HFF-Myc (cell line): ENCODE measurements at regions not wholly inside any gene's neighbourhood (a gene's known extent, or its start where the extent isn't known, plus 50 kb on each side); places are given as distances from the start of the nearest gene placed in this dataset.

Experiments
- DNase-seq: peaks from one replicate; pipeline ENCODE4 v3.0.0-alpha.2; 2011; ENCODE audit warnings: low read depth; ENCODE audit errors: extremely low read depth
- H3K4me3 ChIP-seq: replicated peaks from 2 replicates; pipeline ENCODE4 v1.5.1; 2011; ENCODE audit warnings: low read depth, mild to moderate bottlenecking, control low read depth, low read length
- CTCF ChIP-seq: IDR thresholded peaks from 2 replicates; pipeline ENCODE4 v1.5.1; 2012; ENCODE audit warnings: mild to moderate bottlenecking, low read depth, low read length, control low read depth; ENCODE audit errors: missing control alignments

DNA sequence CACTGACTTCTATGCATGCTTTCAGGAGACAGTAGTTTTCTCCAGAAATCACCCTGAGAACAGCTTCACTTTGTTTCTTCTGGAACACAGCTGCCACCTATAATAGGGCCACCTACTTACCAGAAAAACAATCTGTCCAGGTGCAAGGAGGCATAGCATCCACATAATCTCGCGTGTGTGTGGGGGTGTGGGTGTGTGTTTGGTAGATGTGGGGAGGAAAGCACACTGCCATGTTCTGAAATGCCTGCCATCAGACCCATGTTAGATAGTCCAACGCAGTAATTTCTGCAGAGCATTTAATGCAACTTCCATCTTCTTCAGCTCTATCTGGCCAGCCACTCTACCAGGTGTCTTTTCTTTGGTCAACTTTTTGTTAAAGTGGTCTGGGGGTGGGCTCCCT, 102.9 kb downstream of the ACER2 start:
- TF ChIP-seq CTCF: no peak
- no peak overlapping the region for H3K4me3 ChIP-seq
- no peak for DNase-seq

DNA sequence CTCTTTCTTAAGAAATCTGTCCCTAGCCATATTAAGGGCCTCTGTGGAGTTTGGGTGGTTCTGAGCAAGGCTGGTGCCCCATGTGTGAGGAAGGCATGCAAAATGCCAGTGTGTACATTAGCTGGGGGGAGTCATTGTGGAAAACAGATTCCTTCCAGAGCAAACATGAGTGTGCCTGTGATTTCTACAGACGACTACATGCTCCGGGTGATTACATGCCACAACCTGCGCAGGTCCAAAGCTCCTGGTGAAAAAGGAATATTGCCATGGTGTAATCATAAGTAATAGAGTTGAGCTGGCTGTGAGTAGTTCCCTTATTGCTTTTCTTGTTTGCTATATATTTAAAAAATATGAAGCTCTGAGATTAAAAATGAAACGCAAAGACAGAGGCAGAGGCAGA, 102.1 kb downstream of the ACER2 start:
- no peak for TF ChIP-seq CTCF
- no peak overlapping the region for H3K4me3 ChIP-seq
- no peak for DNase-seq
